Calu3 (cell line): ENCODE measurements at regions not wholly inside any gene's neighbourhood (a gene's known extent, or its start where the extent isn't known, plus 50 kb on each side); places are given as distances from the start of the nearest gene placed in this dataset.

Experiments used
- BruUV-seq: library from RNA; stranded (reverse); fragments of 400-500 nt; replicated peaks from 2 replicates; lab custom pipeline; 2021; lab: Mats Ljungman, UMichigan
- CTCF ChIA-PET: fragments of 300-600 bp; sonication (Branson Sonifier 250); formaldehyde crosslinking; loops from one replicate; lab custom pipeline; 2022; ENCODE audit warnings: antibody characterized with exemption; lab: Charles Lee
- DNase-seq: peaks from one replicate; pipeline ENCODE4 v3.0.0; 2022
- H3K27ac Mint-ChIP-seq: one replicate; pipeline ENCODE4 v1.8.0; 2022; ENCODE audit warnings: mixed read lengths; ENCODE audit not compliant: unreplicated experiment
- H3K27me3 Mint-ChIP-seq: one replicate; pipeline ENCODE4 v1.8.0; 2022; ENCODE audit warnings: mixed read lengths; ENCODE audit not compliant: unreplicated experiment
- H3K36me3 Mint-ChIP-seq: one replicate; pipeline ENCODE4 v1.8.0; 2022; ENCODE audit warnings: mild to moderate bottlenecking, moderate library complexity, mixed read lengths; ENCODE audit not compliant: insufficient read depth, unreplicated experiment
- H3K4me1 Mint-ChIP-seq: one replicate; pipeline ENCODE4 v1.8.0; 2022; ENCODE audit warnings: mild to moderate bottlenecking, low read depth, mixed read lengths; ENCODE audit not compliant: unreplicated experiment
- H3K4me3 Mint-ChIP-seq: one replicate; pipeline ENCODE4 v1.8.0; 2022; ENCODE audit warnings: mild to moderate bottlenecking, low read depth, moderate library complexity, mixed read lengths; ENCODE audit not compliant: unreplicated experiment
- H3K9me3 Mint-ChIP-seq: one replicate; pipeline ENCODE4 v1.8.0; 2022; ENCODE audit warnings: low read depth, mixed read lengths; ENCODE audit not compliant: unreplicated experiment
- CTCF ChIP-seq: fragments of 200-600 bp; IDR thresholded peaks from one replicate; pipeline ENCODE4 v1.8.0; 2022; ENCODE audit warnings: antibody characterized with exemption; ENCODE audit not compliant: unreplicated experiment
- intact Hi-C: fragments of 100-400 bp; cut with micrococcal nuclease; formaldehyde crosslinking; loops from one replicate; pipeline ENCODE4 v1.10.0; 2022; ENCODE audit not compliant: unreplicated experiment

GRCh38 chr7:131608116-131608500 is 51.7 kb upstream of the PODXL start:
- Mint-ChIP-seq H3K4me1 (no peaks in the 10 kb centered on the region), H3K27ac (no peak overlapping the region), H3K9me3 (no peaks in the 10 kb centered on the region)

GRCh38 chr7:131607291-131608115 is 51.1 kb upstream of the PODXL start:
- H3K27ac Mint-ChIP-seq: no peak overlapping the region
- H3K4me1 Mint-ChIP-seq: no peaks in the 10 kb centered on the region

More at GRCh38 chr7:131608116-131608500, 51.7 kb upstream of the PODXL start:
- Mint-ChIP-seq H3K27me3 (peaks cover 58% of the 10 kb centered on the region), H3K36me3 (no peaks in the 10 kb centered on the region), H3K4me3 (no peak overlapping the region)
- intact Hi-C loops: no loop called here
- CTCF ChIA-PET: no interaction called here
- TF ChIP-seq CTCF: no peak
- no peak for DNase-seq
- no TSS peak for BruUV-seq

GRCh38 chr7:131606346-131607290 is 50.2 kb upstream of the PODXL start:
- DNase-seq: no peak
- Mint-ChIP-seq H3K4me3 (no peak overlapping the region), H3K27ac (no peak overlapping the region), H3K9me3 (no peaks in the 10 kb centered on the region), H3K4me1 (no peaks in the 10 kb centered on the region), H3K27me3 (peaks cover 67% of the 10 kb centered on the region), H3K36me3 (no peaks in the 10 kb centered on the region)
- TF ChIP-seq CTCF: no peak
- no TSS peak for BruUV-seq
- CTCF ChIA-PET: no interaction called here
- intact Hi-C loops: no loop called here

More at GRCh38 chr7:131607291-131608115, 51.1 kb upstream of the PODXL start:
- Mint-ChIP-seq H3K36me3 (no peaks in the 10 kb centered on the region), H3K4me3 (no peak overlapping the region), H3K9me3 (no peaks in the 10 kb centered on the region), H3K27me3 (peaks cover 58% of the 10 kb centered on the region)
- no peak for DNase-seq
- CTCF ChIA-PET: no interaction called here
- BruUV-seq: no TSS peak
- no peak for TF ChIP-seq CTCF
- intact Hi-C loops: no loop called here
